ENCODE measurements at regions not wholly inside any gene's neighbourhood (a gene's known extent, or its start where the extent isn't known, plus 50 kb on each side); places are given as distances from the start of the nearest gene placed in this dataset.

- H3K4me3 Mint-ChIP-seq (ENCODE audit: unreplicated experiment): no peak overlapping the region
- TF ChIP-seq, protein P1, sequence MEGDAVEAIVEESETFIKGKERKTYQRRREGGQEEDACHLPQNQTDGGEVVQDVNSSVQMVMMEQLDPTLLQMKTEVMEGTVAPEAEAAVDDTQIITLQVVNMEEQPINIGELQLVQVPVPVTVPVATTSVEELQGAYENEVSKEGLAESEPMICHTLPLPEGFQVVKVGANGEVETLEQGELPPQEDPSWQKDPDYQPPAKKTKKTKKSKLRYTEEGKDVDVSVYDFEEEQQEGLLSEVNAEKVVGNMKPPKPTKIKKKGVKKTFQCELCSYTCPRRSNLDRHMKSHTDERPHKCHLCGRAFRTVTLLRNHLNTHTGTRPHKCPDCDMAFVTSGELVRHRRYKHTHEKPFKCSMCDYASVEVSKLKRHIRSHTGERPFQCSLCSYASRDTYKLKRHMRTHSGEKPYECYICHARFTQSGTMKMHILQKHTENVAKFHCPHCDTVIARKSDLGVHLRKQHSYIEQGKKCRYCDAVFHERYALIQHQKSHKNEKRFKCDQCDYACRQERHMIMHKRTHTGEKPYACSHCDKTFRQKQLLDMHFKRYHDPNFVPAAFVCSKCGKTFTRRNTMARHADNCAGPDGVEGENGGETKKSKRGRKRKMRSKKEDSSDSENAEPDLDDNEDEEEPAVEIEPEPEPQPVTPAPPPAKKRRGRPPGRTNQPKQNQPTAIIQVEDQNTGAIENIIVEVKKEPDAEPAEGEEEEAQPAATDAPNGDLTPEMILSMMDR (IDR thresholded peaks at IDR 0.05): no peak
- H3K9me3 Mint-ChIP-seq (ENCODE audit: low read depth): peaks cover 23% of the 10 kb centered on the region
- no peaks in the 10 kb centered on the region for H3K4me1 Mint-ChIP-seq (ENCODE audit: low read depth)
- H3K27me3 Mint-ChIP-seq (ENCODE audit: low read depth): no peaks in the 10 kb centered on the region
- no peak for DNase-seq (ENCODE audit: low spot score)
- peaks cover 1% of the 10 kb centered on the region for H3K36me3 Mint-ChIP-seq (ENCODE audit: low read depth)
- no peak overlapping the region for H3K27ac Mint-ChIP-seq (ENCODE audit: unreplicated experiment)
Observed at GRCh38 chr3:74824366-74824765, 209.9 kb upstream of the CNTN3 start.

DNA sequence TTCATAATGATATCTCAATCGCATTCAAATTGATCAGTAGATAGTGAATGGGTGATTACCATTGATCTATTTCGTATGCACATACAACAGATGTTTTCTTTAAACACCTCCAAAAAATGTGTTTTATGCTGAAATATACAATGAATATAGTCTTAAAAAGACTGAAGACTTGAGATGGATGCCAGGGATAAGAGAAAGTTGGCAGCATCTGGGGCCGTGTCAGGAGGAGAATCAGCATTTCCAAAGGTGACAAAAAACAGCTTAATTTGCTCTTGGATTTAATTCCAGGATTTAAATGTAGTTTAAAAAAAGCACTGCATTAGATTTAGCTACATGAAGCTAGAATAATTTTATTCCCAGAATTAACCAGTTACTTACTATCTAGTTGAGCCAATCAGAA is 199.7 kb upstream of the CNTN3 start:
- H3K4me3 Mint-ChIP-seq (ENCODE audit: unreplicated experiment): no peak overlapping the region
- no peaks in the 10 kb centered on the region for H3K9me3 Mint-ChIP-seq (ENCODE audit: low read depth)
- no peaks in the 10 kb centered on the region for H3K36me3 Mint-ChIP-seq (ENCODE audit: low read depth)
- DNase-seq (ENCODE audit: low spot score): no peak
- TF ChIP-seq, protein P1 (IDR thresholded peaks at IDR 0.05): no peak
- no peaks in the 10 kb centered on the region for H3K4me1 Mint-ChIP-seq (ENCODE audit: low read depth)
- H3K27me3 Mint-ChIP-seq (ENCODE audit: low read depth): no peaks in the 10 kb centered on the region
- H3K27ac Mint-ChIP-seq (ENCODE audit: unreplicated experiment): no peak overlapping the region

GRCh38 chr3:74812756-74813155 is 198.3 kb upstream of the CNTN3 start:
- H3K27ac Mint-ChIP-seq (ENCODE audit: unreplicated experiment): no peak overlapping the region
- H3K4me1 Mint-ChIP-seq (ENCODE audit: low read depth): no peaks in the 10 kb centered on the region
- no peak for DNase-seq (ENCODE audit: low spot score)
- H3K36me3 Mint-ChIP-seq (ENCODE audit: low read depth): no peaks in the 10 kb centered on the region
- no peaks in the 10 kb centered on the region for H3K27me3 Mint-ChIP-seq (ENCODE audit: low read depth)
- TF ChIP-seq, protein P1 (IDR thresholded peaks at IDR 0.05): no peak
- no peaks in the 10 kb centered on the region for H3K9me3 Mint-ChIP-seq (ENCODE audit: low read depth)
- H3K4me3 Mint-ChIP-seq (ENCODE audit: unreplicated experiment): no peak overlapping the region

- Mint-ChIP-seq H3K9me3 (ENCODE audit: low read depth) (no peaks in the 10 kb centered on the region), H3K4me3 (ENCODE audit: unreplicated experiment) (no peak overlapping the region), H3K36me3 (ENCODE audit: low read depth) (no peaks in the 10 kb centered on the region), H3K27me3 (ENCODE audit: low read depth) (no peaks in the 10 kb centered on the region), H3K27ac (ENCODE audit: unreplicated experiment) (no peak overlapping the region), H3K4me1 (ENCODE audit: low read depth) (no peaks in the 10 kb centered on the region)
- no peak for DNase-seq (ENCODE audit: low spot score)
- TF ChIP-seq, protein P1 (IDR thresholded peaks at IDR 0.05): no peak
Observed at GRCh38 chr3:74808506-74809275, 194.2 kb upstream of the CNTN3 start.

DNA sequence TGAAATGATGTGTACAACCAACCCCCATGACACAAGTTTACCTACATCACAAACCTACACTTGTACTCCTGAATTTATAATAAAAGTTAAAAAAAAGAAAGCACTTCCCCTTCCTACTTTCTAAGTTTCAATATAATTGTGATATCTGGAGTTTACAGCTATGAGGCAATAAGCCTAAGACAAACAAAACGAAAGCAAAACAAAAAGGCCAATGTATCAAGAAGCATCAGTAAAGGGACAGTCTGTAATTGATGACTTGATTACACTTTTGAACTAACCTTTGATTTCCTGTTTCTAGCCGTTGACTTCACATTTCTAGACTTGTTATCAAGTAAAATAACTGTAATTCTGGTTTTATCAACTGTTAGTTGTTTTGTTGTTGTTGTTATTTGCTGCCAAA is 187.5 kb upstream of the CNTN3 start:
- H3K4me1 Mint-ChIP-seq (ENCODE audit: low read depth): no peaks in the 10 kb centered on the region
- H3K4me3 Mint-ChIP-seq (ENCODE audit: unreplicated experiment): no peak overlapping the region
- H3K9me3 Mint-ChIP-seq (ENCODE audit: low read depth): peaks cover 6% of the 10 kb centered on the region
- TF ChIP-seq, protein P1 (IDR thresholded peaks at IDR 0.05): no peak
- H3K27me3 Mint-ChIP-seq (ENCODE audit: low read depth): no peaks in the 10 kb centered on the region
- no peak for DNase-seq (ENCODE audit: low spot score)
- no peaks in the 10 kb centered on the region for H3K36me3 Mint-ChIP-seq (ENCODE audit: low read depth)
- H3K27ac Mint-ChIP-seq (ENCODE audit: unreplicated experiment): no peak overlapping the region
